Neural cell (in vitro differentiated cells): ENCODE measurements at regions not wholly inside any gene's neighbourhood (a gene's known extent, or its start where the extent isn't known, plus 50 kb on each side); places are given as distances from the start of the nearest gene placed in this dataset.

Experiments
- H2AFZ ChIP-seq: fragments of 200-600, 300-800 bp; sonication (generic), shearing (Covaris generic); 2 replicates; pipeline ENCODE4 v1.6.0; 2014; ENCODE audit warnings: low read depth, mild to moderate bottlenecking, antibody characterized with exemption, low read length, moderate library complexity
- H3F3A ChIP-seq: fragments of 200-600 bp; shearing (Covaris generic); 2 replicates; pipeline ENCODE4 v1.6.1; 2016; ENCODE audit warnings: mild to moderate bottlenecking, moderate library complexity, mixed read lengths, antibody characterized with exemption, low read length; ENCODE audit not compliant: insufficient read depth, poor library complexity, severe bottlenecking
- H3K27ac ChIP-seq: fragments of 200-600, 300-800 bp; sonication (generic), shearing (Covaris generic); 2 replicates; pipeline ENCODE4 v1.5.1; 2014; ENCODE audit warnings: mild to moderate bottlenecking, low read length, moderate library complexity
- H3K27me3 ChIP-seq: fragments of 300-800, 200-600 bp; sonication (generic), shearing (Covaris generic); 2 replicates; pipeline ENCODE4 v1.6.0; 2014; ENCODE audit warnings: mild to moderate bottlenecking, low read depth, low read length, moderate library complexity; ENCODE audit not compliant: insufficient read depth
- H3K36me3 ChIP-seq: fragments of 300-800, 200-600 bp; sonication (generic), shearing (Covaris generic); 2 replicates; pipeline ENCODE4 v1.5.1; 2014; ENCODE audit warnings: mild to moderate bottlenecking, antibody characterized with exemption, low read length, moderate library complexity; ENCODE audit not compliant: insufficient read depth
- H3K4me2 ChIP-seq: fragments of 300-800, 200-600 bp; sonication (generic), shearing (Covaris generic); 2 replicates; pipeline ENCODE4 v1.6.0; 2014; ENCODE audit warnings: mild to moderate bottlenecking, low read length
- H3K4me3 ChIP-seq: fragments of 300-800, 200-600 bp; sonication (generic), shearing (Covaris generic); 2 replicates; pipeline ENCODE4 v1.5.1; 2014; ENCODE audit warnings: mild to moderate bottlenecking, low read length, moderate library complexity
- H3K79me2 ChIP-seq: fragments of 200-600 bp; shearing (Covaris generic); replicated peaks from 2 replicates; pipeline ENCODE4 v1.6.0; 2014; ENCODE audit warnings: mild to moderate bottlenecking, low read length, moderate library complexity; ENCODE audit not compliant: insufficient read depth
- H3K9ac ChIP-seq: fragments of 300-800, 200-600 bp; sonication (generic), shearing (Covaris generic); 2 replicates; pipeline ENCODE4 v1.6.1; 2016; ENCODE audit warnings: mild to moderate bottlenecking, low read length, mixed read lengths
- H3K9me2 ChIP-seq: fragments of 200-600 bp; shearing (Covaris generic); 2 replicates; pipeline ENCODE4 v1.6.1; 2016; ENCODE audit warnings: mild to moderate bottlenecking, low read length, mixed read lengths; ENCODE audit not compliant: insufficient read depth
- H3K9me3 ChIP-seq: fragments of 200-600, 300-800 bp; sonication (generic), shearing (Covaris generic); 2 replicates; pipeline ENCODE4 v1.6.1; 2016; ENCODE audit warnings: mild to moderate bottlenecking, mixed run types, low read length, moderate library complexity, mixed read lengths
- H4K20me1 ChIP-seq: fragments of 200-600 bp; shearing (Covaris generic); 2 replicates; pipeline ENCODE4 v1.6.1; 2016; ENCODE audit warnings: mild to moderate bottlenecking, mixed run types; ENCODE audit not compliant: insufficient read depth
- CTCF ChIP-seq: fragments of 450-650 bp; IDR thresholded peaks from 2 replicates; pipeline ENCODE4 v1.5.1; 2014; ENCODE audit warnings: antibody characterized with exemption, mild to moderate bottlenecking, moderate library complexity; ENCODE audit not compliant: poor library complexity, severe bottlenecking
- EP300 ChIP-seq: fragments of 450-650 bp; conservative IDR thresholded peaks from 2 replicates; pipeline ENCODE4 v1.6.1; 2014; ENCODE audit warnings: antibody characterized with exemption, mild to moderate bottlenecking, moderate library complexity; ENCODE audit not compliant: poor library complexity, severe bottlenecking
- EZH2 ChIP-seq: fragments of 200-600, 300-800 bp; shearing (Covaris generic), sonication (generic); IDR thresholded peaks from 2 replicates; pipeline ENCODE4 v1.6.1; 2014; ENCODE audit warnings: antibody characterized with exemption, low read length, borderline replicate concordance, mild to moderate bottlenecking; ENCODE audit not compliant: insufficient read depth, poor library complexity, severe bottlenecking
- MXI1 ChIP-seq: fragments of 450-650 bp; conservative IDR thresholded peaks from 2 replicates; pipeline ENCODE4 v1.6.1; 2014; ENCODE audit warnings: antibody characterized with exemption, mild to moderate bottlenecking; ENCODE audit not compliant: poor library complexity, severe bottlenecking
- POLR2AphosphoS5 ChIP-seq: IDR thresholded peaks from 2 replicates; pipeline ENCODE4 v1.6.1; 2012
- RAD21 ChIP-seq: fragments of 450-650 bp; conservative IDR thresholded peaks from 2 replicates; pipeline ENCODE4 v1.6.1; 2014; ENCODE audit warnings: antibody characterized with exemption, mild to moderate bottlenecking, moderate library complexity
- REST ChIP-seq: IDR thresholded peaks from 2 replicates; pipeline ENCODE4 v1.6.1; 2012; ENCODE audit warnings: borderline replicate concordance
- SMC3 ChIP-seq: fragments of 450-650 bp; conservative IDR thresholded peaks from 2 replicates; pipeline ENCODE4 v1.6.1; 2014; ENCODE audit warnings: antibody characterized with exemption, mild to moderate bottlenecking, moderate library complexity; ENCODE audit not compliant: poor library complexity
- TAF1 ChIP-seq: IDR thresholded peaks from 2 replicates; pipeline ENCODE4 v1.6.1; 2012; ENCODE audit warnings: low read depth

- Histone ChIP-seq H3K4me3 (no peak overlapping the region), H2AFZ (no peak overlapping the region), H3K4me2 (no peak overlapping the region), H3K27ac (no peak overlapping the region), H3K9me3 (no peaks in the 10 kb centered on the region), H3K9me2 (no peaks in the 10 kb centered on the region), H4K20me1 (no peaks in the 10 kb centered on the region), H3F3A (no peaks in the 10 kb centered on the region), H3K27me3 (no peaks in the 10 kb centered on the region), H3K36me3 (no peaks in the 10 kb centered on the region), H3K79me2 (no peaks in the 10 kb centered on the region), H3K9ac (no peak overlapping the region)
- TF ChIP-seq CTCF (no peak), POLR2AphosphoS5 (no peak), SMC3 (no peak), RAD21 (no peak), EP300 (no peak), EZH2 (no peak), TAF1 (no peak), REST (no peak), MXI1 (no peak)
These were observed 584.0 kb upstream of the TMPRSS15 start for GRCh38 chr21:18987520-18988026.

GRCh38 chr21:18989953-18990495 is 586.4 kb upstream of the TMPRSS15 start:
- Histone ChIP-seq H3K27me3 (no peaks in the 10 kb centered on the region), H3K9me2 (no peaks in the 10 kb centered on the region), H3K36me3 (no peaks in the 10 kb centered on the region), H2AFZ (no peak overlapping the region), H4K20me1 (no peaks in the 10 kb centered on the region), H3K27ac (no peak overlapping the region), H3K9me3 (no peaks in the 10 kb centered on the region), H3F3A (no peaks in the 10 kb centered on the region), H3K4me2 (no peak overlapping the region), H3K9ac (no peak overlapping the region), H3K79me2 (no peaks in the 10 kb centered on the region), H3K4me3 (no peak overlapping the region)
- TF ChIP-seq TAF1 = no peak
- no peak for TF ChIP-seq REST
- TF ChIP-seq RAD21 = no peak
- no peak for TF ChIP-seq SMC3
